NOMO-1 treated with dmso at 0.1 percent for 144 hours (cell line): ENCODE measurements at regions not wholly inside any gene's neighbourhood (a gene's known extent, or its start where the extent isn't known, plus 50 kb on each side); places are given as distances from the start of the nearest gene placed in this dataset.

Experiments
- DNase-seq: peaks from one replicate; lab custom pipeline; 2025; ENCODE audit not compliant: unreplicated experiment; lab: John Stamatoyannopoulos, UW

GRCh38 chr4:11189756-11190155 lies 238.9 kb downstream of the HS3ST1 start:
- no peak for DNase-seq

- DNase-seq = no peak
Observed at GRCh38 chr4:11183356-11183740, 245.3 kb downstream of the HS3ST1 start.

GRCh38 chr4:11182586-11183355 lies 245.9 kb downstream of the HS3ST1 start:
- DNase-seq = no peak

- DNase-seq = no peak
Observed at GRCh38 chr4:11182031-11182430, 246.7 kb downstream of the HS3ST1 start.

GRCh38 chr4:11179796-11180195 lies 248.9 kb downstream of the HS3ST1 start:
- no peak for DNase-seq

- DNase-seq = no peak
Observed at GRCh38 chr4:11178433-11178832, 250.3 kb downstream of the HS3ST1 start.

GRCh38 chr4:11175374-11175773 lies 253.3 kb downstream of the HS3ST1 start:
- DNase-seq = no peak

GRCh38 chr4:11166606-11167005 lies 262.1 kb downstream of the HS3ST1 start:
- DNase-seq = no peak

GRCh38 chr4:11166034-11166433 lies 262.7 kb downstream of the HS3ST1 start:
- no peak for DNase-seq

GRCh38 chr4:11165052-11165451 lies 263.6 kb downstream of the HS3ST1 start:
- no peak for DNase-seq

GRCh38 chr4:11160288-11160687 lies 268.4 kb downstream of the HS3ST1 start:
- DNase-seq = no peak

- no peak for DNase-seq
Observed at GRCh38 chr4:11158971-11159370, 269.7 kb downstream of the HS3ST1 start.

GRCh38 chr4:11155208-11155867 lies 273.4 kb downstream of the HS3ST1 start:
- no peak for DNase-seq

- DNase-seq = no peak
Observed at GRCh38 chr4:11153171-11153750, 275.4 kb downstream of the HS3ST1 start.

GRCh38 chr4:11152684-11153083 lies 276.0 kb downstream of the HS3ST1 start:
- no peak for DNase-seq

GRCh38 chr4:11151500-11151899 lies 277.2 kb downstream of the HS3ST1 start:
- no peak for DNase-seq

GRCh38 chr4:11149612-11150259 lies 279.0 kb downstream of the HS3ST1 start:
- no peak for DNase-seq

GRCh38 chr4:11139871-11140270 lies 288.8 kb downstream of the HS3ST1 start:
- DNase-seq = no peak

GRCh38 chr4:11138964-11139363 lies 289.7 kb downstream of the HS3ST1 start:
- no peak for DNase-seq

GRCh38 chr4:11134705-11135104 lies 294.0 kb downstream of the HS3ST1 start:
- DNase-seq = no peak

- no peak for DNase-seq
Observed at GRCh38 chr4:11133868-11134267, 294.8 kb downstream of the HS3ST1 start.

GRCh38 chr4:11132478-11132877 lies 296.2 kb downstream of the HS3ST1 start:
- DNase-seq = no peak
